BE2C (cell line): ENCODE measurements at regions not wholly inside any gene's neighbourhood (a gene's known extent, or its start where the extent isn't known, plus 50 kb on each side); places are given as distances from the start of the nearest gene placed in this dataset.

Experiments used
- DNase-seq: peaks from one replicate; pipeline ENCODE4 v3.0.0-alpha.2; 2020
- H3K27me3 ChIP-seq: fragments of 250-450 bp; sonication (Bioruptor Pico); 2 replicates; pipeline ENCODE4 v1.5.1; 2020; ENCODE audit warnings: mild to moderate bottlenecking
- H3K36me3 ChIP-seq: fragments of 250-450 bp; sonication (Bioruptor Pico); 2 replicates; pipeline ENCODE4 v1.5.1; 2020; ENCODE audit warnings: mild to moderate bottlenecking
- H3K4me1 ChIP-seq: fragments of 250-450 bp; sonication (Bioruptor Pico); 2 replicates; pipeline ENCODE4 v1.5.1; 2020
- H3K4me3 ChIP-seq: 2 replicates; pipeline ENCODE4 v1.5.1; 2011; ENCODE audit warnings: low read depth, low read length
- H3K9me3 ChIP-seq: fragments of 250-450 bp; sonication (Bioruptor Pico); 2 replicates; pipeline ENCODE4 v1.5.1; 2020
- TF ChIP-seq, protein P1 (sequence below): IDR thresholded peaks from 2 replicates; pipeline ENCODE4 v1.5.1; 2012; ENCODE audit warnings: mild to moderate bottlenecking, low read depth, low read length

DNA sequence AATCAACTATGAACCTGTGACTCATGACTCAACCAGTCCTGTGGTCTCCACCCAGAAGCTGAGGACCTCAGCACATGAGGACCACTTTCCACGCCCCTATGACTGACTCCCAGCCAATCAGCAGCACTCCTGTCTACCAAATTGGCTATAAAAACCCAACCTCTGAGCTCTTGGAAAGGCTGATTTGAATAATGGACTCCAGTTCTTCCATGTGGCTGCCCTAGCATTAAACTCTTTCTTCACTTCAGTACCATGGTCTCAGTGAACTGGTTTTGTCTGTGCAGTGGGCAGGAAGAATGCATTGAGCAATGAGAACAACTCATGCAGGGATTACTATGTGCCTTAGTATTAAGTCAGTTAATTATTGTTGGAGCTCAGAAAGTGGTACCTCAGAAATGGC is 78.3 kb downstream of the CMPK2 start:
- TF ChIP-seq, protein P1, sequence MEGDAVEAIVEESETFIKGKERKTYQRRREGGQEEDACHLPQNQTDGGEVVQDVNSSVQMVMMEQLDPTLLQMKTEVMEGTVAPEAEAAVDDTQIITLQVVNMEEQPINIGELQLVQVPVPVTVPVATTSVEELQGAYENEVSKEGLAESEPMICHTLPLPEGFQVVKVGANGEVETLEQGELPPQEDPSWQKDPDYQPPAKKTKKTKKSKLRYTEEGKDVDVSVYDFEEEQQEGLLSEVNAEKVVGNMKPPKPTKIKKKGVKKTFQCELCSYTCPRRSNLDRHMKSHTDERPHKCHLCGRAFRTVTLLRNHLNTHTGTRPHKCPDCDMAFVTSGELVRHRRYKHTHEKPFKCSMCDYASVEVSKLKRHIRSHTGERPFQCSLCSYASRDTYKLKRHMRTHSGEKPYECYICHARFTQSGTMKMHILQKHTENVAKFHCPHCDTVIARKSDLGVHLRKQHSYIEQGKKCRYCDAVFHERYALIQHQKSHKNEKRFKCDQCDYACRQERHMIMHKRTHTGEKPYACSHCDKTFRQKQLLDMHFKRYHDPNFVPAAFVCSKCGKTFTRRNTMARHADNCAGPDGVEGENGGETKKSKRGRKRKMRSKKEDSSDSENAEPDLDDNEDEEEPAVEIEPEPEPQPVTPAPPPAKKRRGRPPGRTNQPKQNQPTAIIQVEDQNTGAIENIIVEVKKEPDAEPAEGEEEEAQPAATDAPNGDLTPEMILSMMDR = no peak
- no peak for DNase-seq
- Histone ChIP-seq H3K27me3 (no peaks in the 10 kb centered on the region), H3K4me3 (no peak overlapping the region), H3K9me3 (no peaks in the 10 kb centered on the region), H3K4me1 (no peaks in the 10 kb centered on the region), H3K36me3 (no peaks in the 10 kb centered on the region)

DNA sequence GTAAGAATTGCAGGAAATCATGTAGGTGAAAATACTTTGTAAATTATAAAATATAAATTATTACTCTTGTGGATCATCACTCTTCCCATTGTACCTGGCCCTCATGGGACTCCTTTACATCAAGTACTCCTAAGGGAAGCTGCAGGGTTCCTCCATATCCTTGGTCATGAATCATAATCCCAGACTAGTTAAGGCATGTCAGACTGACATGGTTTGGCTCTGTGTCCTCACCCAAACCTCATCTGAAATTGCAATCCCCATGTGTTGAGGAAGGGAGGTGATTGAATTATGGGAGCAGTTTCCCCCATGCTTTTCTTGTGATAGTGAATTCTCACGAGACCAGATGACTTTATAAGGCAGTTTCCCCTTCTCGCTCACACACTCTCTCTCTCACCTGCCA is 77.1 kb downstream of the CMPK2 start:
- no peaks in the 10 kb centered on the region for H3K36me3 ChIP-seq
- H3K9me3 ChIP-seq = no peaks in the 10 kb centered on the region
- no peak for DNase-seq
- TF ChIP-seq, protein P1 = no peak
- no peaks in the 10 kb centered on the region for H3K4me1 ChIP-seq
- H3K4me3 ChIP-seq = no peak overlapping the region
- no peaks in the 10 kb centered on the region for H3K27me3 ChIP-seq

DNA sequence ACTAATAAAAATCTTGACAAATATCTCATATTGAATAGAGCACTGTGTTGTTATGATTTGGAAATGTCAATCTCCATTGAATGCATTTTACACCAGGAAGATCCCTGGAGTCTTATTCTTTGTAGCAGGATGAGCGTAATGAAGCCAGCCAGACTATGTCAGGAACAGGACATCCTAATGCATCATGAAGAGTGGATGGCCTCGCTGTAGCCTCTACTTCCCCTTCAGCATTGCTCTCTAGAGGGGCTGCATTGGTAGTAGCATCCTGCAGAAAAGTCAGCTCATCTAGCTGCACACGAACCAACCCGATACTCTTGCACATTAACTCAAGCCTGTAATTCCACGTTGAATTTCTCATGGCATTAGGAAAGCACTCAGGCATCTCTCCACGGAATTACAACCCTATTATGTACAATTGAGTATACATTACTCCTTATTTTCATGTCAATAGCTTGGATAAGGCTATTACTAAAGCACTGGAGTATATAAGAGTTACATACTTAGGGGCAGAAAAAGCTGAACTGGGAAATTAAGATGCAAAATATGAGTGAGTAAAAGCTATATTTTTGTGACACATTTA is 76.1 kb downstream of the CMPK2 start:
- Histone ChIP-seq H3K9me3 (no peaks in the 10 kb centered on the region), H3K36me3 (no peaks in the 10 kb centered on the region), H3K27me3 (no peaks in the 10 kb centered on the region), H3K4me3 (no peak overlapping the region), H3K4me1 (no peaks in the 10 kb centered on the region)
- TF ChIP-seq, protein P1 = no peak
- DNase-seq = no peak

DNA sequence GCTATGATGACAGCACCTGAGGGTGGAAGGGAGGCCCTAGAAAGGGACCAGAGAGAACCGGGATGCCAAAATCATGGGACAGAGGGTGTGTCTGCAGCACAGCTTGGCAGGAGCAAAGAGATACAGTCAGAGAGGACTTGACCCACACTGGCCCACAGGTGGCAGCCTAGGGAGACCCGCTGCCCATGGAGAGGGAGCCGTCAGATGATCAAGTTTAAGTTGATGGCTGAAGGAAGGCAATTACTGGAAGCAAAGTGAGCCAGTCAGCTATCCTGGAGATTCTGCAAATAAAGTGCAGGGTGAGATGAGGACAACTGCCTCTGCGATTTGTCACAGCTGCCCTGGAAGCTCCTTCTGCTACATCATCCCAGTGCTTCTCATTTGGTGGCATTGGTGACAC is 74.0 kb downstream of the CMPK2 start:
- H3K27me3 ChIP-seq = no peaks in the 10 kb centered on the region
- no peaks in the 10 kb centered on the region for H3K9me3 ChIP-seq
- DNase-seq = peak; percentile 36

DNA sequence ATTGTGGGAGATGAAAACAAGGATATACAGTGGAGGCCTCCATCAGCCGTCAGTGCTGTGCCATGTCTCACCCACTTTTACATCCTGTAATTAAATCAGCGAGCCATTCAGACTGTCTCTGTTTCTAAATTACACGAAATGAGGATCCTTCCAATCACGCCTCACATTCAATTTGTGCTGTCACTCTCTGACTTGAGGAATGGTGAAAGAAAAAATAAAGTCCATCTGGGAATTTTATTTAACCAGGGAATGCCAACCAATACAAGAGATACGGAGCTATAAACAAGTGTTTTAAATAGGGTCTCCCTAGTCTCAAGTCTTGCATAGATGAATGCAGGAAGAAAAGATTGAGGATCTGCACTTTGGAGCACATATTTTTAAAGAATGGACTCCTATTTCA is 72.8 kb downstream of the CMPK2 start:
- Histone ChIP-seq H3K9me3 (no peaks in the 10 kb centered on the region), H3K27me3 (no peaks in the 10 kb centered on the region), H3K4me1 (no peaks in the 10 kb centered on the region), H3K4me3 (no peak overlapping the region), H3K36me3 (no peaks in the 10 kb centered on the region)
- DNase-seq = no peak
- TF ChIP-seq, protein P1 = no peak

More for the DNA sequence above, 74.0 kb downstream of the CMPK2 start:
- H3K36me3 ChIP-seq = no peaks in the 10 kb centered on the region
- no peak overlapping the region for H3K4me3 ChIP-seq
- TF ChIP-seq, protein P1 = peak; percentile 57
- H3K4me1 ChIP-seq = no peaks in the 10 kb centered on the region

DNA sequence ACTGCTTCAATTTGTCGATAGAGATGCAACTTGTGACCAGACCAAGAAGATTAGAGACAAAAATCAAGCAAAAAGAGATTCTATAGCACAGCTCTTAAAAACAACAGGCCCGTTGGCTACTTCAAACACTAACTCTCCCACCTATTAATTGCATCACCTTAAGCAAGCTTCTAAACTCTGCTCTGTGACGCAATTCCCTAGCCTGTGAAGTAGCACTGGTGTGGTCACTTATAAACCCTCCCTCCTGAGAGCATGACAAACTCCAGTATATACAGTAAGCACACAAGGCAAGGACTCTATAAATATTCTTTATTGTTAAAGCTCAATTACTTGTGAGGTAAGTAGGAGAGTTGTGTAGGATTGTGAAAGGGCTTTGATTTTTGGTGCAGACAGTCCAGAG is 72.3 kb downstream of the CMPK2 start:
- TF ChIP-seq, protein P1 = no peak
- H3K4me3 ChIP-seq = no peak overlapping the region
- no peaks in the 10 kb centered on the region for H3K9me3 ChIP-seq
- no peak for DNase-seq
- H3K36me3 ChIP-seq = no peaks in the 10 kb centered on the region
- H3K27me3 ChIP-seq = no peaks in the 10 kb centered on the region
- H3K4me1 ChIP-seq = no peaks in the 10 kb centered on the region
